Activated naive CD4-positive, alpha-beta T cell treated with anti-CD3 and anti-CD28 coated beads, Interleukin-2, amount 50 U/mL, for 24 hours (primary cell): ENCODE measurements at regions not wholly inside any gene's neighbourhood (a gene's known extent, or its start where the extent isn't known, plus 50 kb on each side); places are given as distances from the start of the nearest gene placed in this dataset.
"Not testable (repeated sequence)": the region's sequence is repeated elsewhere in the genome, so short reads cannot be mapped to it uniquely, and the experiment has no call there.

Experiments used
- H3K27ac Mint-ChIP-seq: one replicate; pipeline ENCODE4 v1.8.0; 2021; ENCODE audit warnings: mild to moderate bottlenecking, mixed read lengths
- H3K27me3 Mint-ChIP-seq: one replicate; pipeline ENCODE4 v1.8.0; 2021; ENCODE audit warnings: mixed read lengths
- H3K36me3 Mint-ChIP-seq: one replicate; pipeline ENCODE4 v1.8.0; 2021; ENCODE audit warnings: mixed read lengths
- H3K4me1 Mint-ChIP-seq: one replicate; pipeline ENCODE4 v1.8.0; 2021; ENCODE audit warnings: mixed read lengths
- H3K4me3 Mint-ChIP-seq: one replicate; pipeline ENCODE4 v1.8.0; 2021; ENCODE audit warnings: mild to moderate bottlenecking, mixed read lengths
- H3K9me3 Mint-ChIP-seq: one replicate; pipeline ENCODE4 v1.8.0; 2021; ENCODE audit warnings: mixed read lengths

- H3K27ac Mint-ChIP-seq, result no peak overlapping the region
- peaks cover 5% of the 10 kb centered on the region for H3K27me3 Mint-ChIP-seq
- H3K4me1 Mint-ChIP-seq, result no peaks in the 10 kb centered on the region
- no peak overlapping the region for H3K4me3 Mint-ChIP-seq
- H3K36me3 Mint-ChIP-seq, result no peaks in the 10 kb centered on the region
- H3K9me3 Mint-ChIP-seq, result peaks cover 5% of the 10 kb centered on the region
Measured at GRCh38 chr9:26662476-26662875, 230.1 kb downstream of the CAAP1 start.

- Mint-ChIP-seq H3K9me3 (peaks cover 5% of the 10 kb centered on the region), H3K27me3 (peaks cover 2% of the 10 kb centered on the region), H3K4me3 (no peak overlapping the region), H3K4me1 (no peaks in the 10 kb centered on the region), H3K27ac (no peak overlapping the region), H3K36me3 (no peaks in the 10 kb centered on the region)
Measured at GRCh38 chr9:26658476-26658875, 234.1 kb downstream of the CAAP1 start.

- Mint-ChIP-seq H3K4me3 (no peak overlapping the region), H3K4me1 (no peaks in the 10 kb centered on the region), H3K9me3 (peaks cover 5% of the 10 kb centered on the region), H3K27me3 (peaks cover 2% of the 10 kb centered on the region), H3K27ac (no peak overlapping the region), H3K36me3 (no peaks in the 10 kb centered on the region)
Measured at GRCh38 chr9:26657958-26658357, 234.6 kb downstream of the CAAP1 start.

GRCh38 chr9:26656003-26656870 is 236.4 kb downstream of the CAAP1 start:
- Mint-ChIP-seq H3K27me3 (peaks cover 6% of the 10 kb centered on the region), H3K9me3 (no peaks in the 10 kb centered on the region), H3K27ac (no peak overlapping the region), H3K4me3 (no peak overlapping the region), H3K36me3 (no peaks in the 10 kb centered on the region), H3K4me1 (no peaks in the 10 kb centered on the region)

GRCh38 chr9:26655166-26655565 is 237.4 kb downstream of the CAAP1 start:
- Mint-ChIP-seq H3K27ac (no peak overlapping the region), H3K4me1 (no peaks in the 10 kb centered on the region), H3K36me3 (no peaks in the 10 kb centered on the region), H3K4me3 (no peak overlapping the region), H3K27me3 (peaks cover 6% of the 10 kb centered on the region), H3K9me3 (no peaks in the 10 kb centered on the region)

- Mint-ChIP-seq H3K27ac (no peak overlapping the region), H3K9me3 (no peaks in the 10 kb centered on the region), H3K36me3 (no peaks in the 10 kb centered on the region), H3K4me3 (no peak overlapping the region), H3K27me3 (peaks cover 4% of the 10 kb centered on the region), H3K4me1 (no peaks in the 10 kb centered on the region)
Measured at GRCh38 chr9:26650325-26650724, 242.3 kb downstream of the CAAP1 start.

GRCh38 chr9:26643826-26644225 is 248.8 kb downstream of the CAAP1 start:
- Mint-ChIP-seq H3K4me1 (no peaks in the 10 kb centered on the region), H3K4me3 (no peak overlapping the region), H3K27me3 (peaks cover 2% of the 10 kb centered on the region), H3K9me3 (no peaks in the 10 kb centered on the region), H3K36me3 (no peaks in the 10 kb centered on the region), H3K27ac (no peak overlapping the region)

GRCh38 chr9:26639761-26640160 is 252.8 kb downstream of the CAAP1 start:
- H3K4me3 Mint-ChIP-seq, result no peak overlapping the region
- H3K9me3 Mint-ChIP-seq, result no peaks in the 10 kb centered on the region
- H3K4me1 Mint-ChIP-seq, result no peaks in the 10 kb centered on the region
- no peaks in the 10 kb centered on the region for H3K36me3 Mint-ChIP-seq
- H3K27me3 Mint-ChIP-seq, result peaks cover 2% of the 10 kb centered on the region
- H3K27ac Mint-ChIP-seq, result no peak overlapping the region

- H3K4me1 Mint-ChIP-seq, result no peaks in the 10 kb centered on the region
- H3K27me3 Mint-ChIP-seq, result no peaks in the 10 kb centered on the region
- H3K36me3 Mint-ChIP-seq, result no peaks in the 10 kb centered on the region
- H3K4me3 Mint-ChIP-seq, result no peak overlapping the region
- no peak overlapping the region for H3K27ac Mint-ChIP-seq
- no peaks in the 10 kb centered on the region for H3K9me3 Mint-ChIP-seq
Measured at GRCh38 chr9:26637101-26637500, 255.5 kb downstream of the CAAP1 start.

- H3K27ac Mint-ChIP-seq, result not testable (repeated sequence)
Measured at GRCh38 chr9:26613851-26614350, 278.7 kb downstream of the CAAP1 start.

GRCh38 chr9:26612211-26612610 is 280.4 kb downstream of the CAAP1 start:
- Mint-ChIP-seq H3K4me3 (no peak overlapping the region), H3K9me3 (no peaks in the 10 kb centered on the region), H3K4me1 (no peaks in the 10 kb centered on the region), H3K36me3 (no peaks in the 10 kb centered on the region), H3K27ac (no peak overlapping the region), H3K27me3 (no peaks in the 10 kb centered on the region)

More at GRCh38 chr9:26613851-26614350, 278.7 kb downstream of the CAAP1 start:
- H3K4me1 Mint-ChIP-seq, H3K4me3 Mint-ChIP-seq, H3K9me3 Mint-ChIP-seq, H3K27me3 Mint-ChIP-seq, H3K36me3 Mint-ChIP-seq: not testable (repeated sequence)

GRCh38 chr9:26606756-26607155 is 285.8 kb downstream of the CAAP1 start:
- H3K9me3 Mint-ChIP-seq, result no peaks in the 10 kb centered on the region
- H3K36me3 Mint-ChIP-seq, result no peaks in the 10 kb centered on the region
- H3K4me1 Mint-ChIP-seq, result no peaks in the 10 kb centered on the region
- H3K27ac Mint-ChIP-seq, result no peak overlapping the region
- H3K4me3 Mint-ChIP-seq, result no peak overlapping the region
- H3K27me3 Mint-ChIP-seq, result no peaks in the 10 kb centered on the region

- no peaks in the 10 kb centered on the region for H3K27me3 Mint-ChIP-seq
- no peak overlapping the region for H3K27ac Mint-ChIP-seq
- H3K9me3 Mint-ChIP-seq, result no peaks in the 10 kb centered on the region
- H3K4me3 Mint-ChIP-seq, result no peak overlapping the region
- H3K36me3 Mint-ChIP-seq, result no peaks in the 10 kb centered on the region
- no peaks in the 10 kb centered on the region for H3K4me1 Mint-ChIP-seq
Measured at GRCh38 chr9:26605367-26605766, 287.2 kb downstream of the CAAP1 start.

- Mint-ChIP-seq H3K4me1 (no peaks in the 10 kb centered on the region), H3K27me3 (no peaks in the 10 kb centered on the region), H3K27ac (no peak overlapping the region), H3K9me3 (no peaks in the 10 kb centered on the region), H3K36me3 (no peaks in the 10 kb centered on the region), H3K4me3 (no peak overlapping the region)
Measured at GRCh38 chr9:26604076-26604662, 288.4 kb downstream of the CAAP1 start.

GRCh38 chr9:26603617-26604016 is 289.0 kb downstream of the CAAP1 start:
- H3K27ac Mint-ChIP-seq, result no peak overlapping the region
- H3K4me3 Mint-ChIP-seq, result no peak overlapping the region

GRCh38 chr9:26597542-26598149 is 295.0 kb downstream of the CAAP1 start:
- no peak overlapping the region for H3K27ac Mint-ChIP-seq
- no peak overlapping the region for H3K4me3 Mint-ChIP-seq
- peaks cover 17% of the 10 kb centered on the region for H3K9me3 Mint-ChIP-seq

More at GRCh38 chr9:26603617-26604016, 289.0 kb downstream of the CAAP1 start:
- H3K27me3 Mint-ChIP-seq, result no peaks in the 10 kb centered on the region
- H3K9me3 Mint-ChIP-seq, result no peaks in the 10 kb centered on the region
- H3K36me3 Mint-ChIP-seq, result no peaks in the 10 kb centered on the region
- no peaks in the 10 kb centered on the region for H3K4me1 Mint-ChIP-seq

More at GRCh38 chr9:26597542-26598149, 295.0 kb downstream of the CAAP1 start:
- Mint-ChIP-seq H3K27me3 (no peaks in the 10 kb centered on the region), H3K36me3 (no peaks in the 10 kb centered on the region), H3K4me1 (no peaks in the 10 kb centered on the region)
